IPS-NIHi11 (cell line): ENCODE measurements at regions not wholly inside any gene's neighbourhood (a gene's known extent, or its start where the extent isn't known, plus 50 kb on each side); places are given as distances from the start of the nearest gene placed in this dataset.
"Not testable (repeated sequence)": the region's sequence is repeated elsewhere in the genome, so short reads cannot be mapped to it uniquely, and the experiment has no call there.

ENCODE experiments used
- DNase-seq: peaks from one replicate; pipeline ENCODE4 v3.0.0; 2012; ENCODE audit warnings: mixed read lengths, low spot score

DNA sequence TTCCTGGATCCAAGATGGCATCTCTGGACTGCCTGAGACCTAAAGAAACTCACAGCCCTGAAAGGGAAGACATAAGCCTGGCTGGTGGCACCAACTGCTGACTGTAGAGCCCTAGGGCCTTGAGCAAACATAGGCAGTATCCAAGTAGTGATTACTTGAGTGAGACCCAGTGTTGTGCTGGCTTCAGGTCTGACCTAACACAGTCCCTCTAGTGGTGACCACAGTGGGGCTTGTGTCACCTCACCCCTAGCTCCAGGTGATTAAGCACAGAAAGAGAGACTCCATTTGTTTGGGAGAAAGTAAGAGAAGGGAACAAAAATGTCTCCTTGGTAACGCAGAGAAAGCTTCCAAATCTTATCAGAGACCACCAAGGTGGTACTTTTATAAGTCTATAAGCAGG, 496.3 kb upstream of the HTR2C start:
- no peak for DNase-seq

DNA sequence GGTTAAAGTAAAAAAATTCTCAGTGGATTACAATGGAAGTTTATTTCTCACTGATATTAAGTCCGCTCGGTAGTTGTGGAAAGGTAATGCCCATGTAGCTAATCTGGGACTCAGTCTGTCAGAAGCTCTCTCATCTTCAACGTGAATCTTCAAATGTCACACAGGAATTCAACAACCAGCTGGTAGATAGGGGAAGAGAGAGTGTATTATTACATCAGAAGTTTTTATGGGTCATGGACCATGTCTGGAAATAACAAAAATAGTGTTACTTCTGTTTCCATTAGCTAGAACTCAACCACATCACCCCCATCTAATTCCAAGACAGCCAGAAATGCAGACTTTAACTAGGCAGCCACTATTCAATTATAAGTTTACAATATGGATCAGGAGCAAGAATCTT, 506.1 kb upstream of the HTR2C start:
- no peak for DNase-seq

DNA sequence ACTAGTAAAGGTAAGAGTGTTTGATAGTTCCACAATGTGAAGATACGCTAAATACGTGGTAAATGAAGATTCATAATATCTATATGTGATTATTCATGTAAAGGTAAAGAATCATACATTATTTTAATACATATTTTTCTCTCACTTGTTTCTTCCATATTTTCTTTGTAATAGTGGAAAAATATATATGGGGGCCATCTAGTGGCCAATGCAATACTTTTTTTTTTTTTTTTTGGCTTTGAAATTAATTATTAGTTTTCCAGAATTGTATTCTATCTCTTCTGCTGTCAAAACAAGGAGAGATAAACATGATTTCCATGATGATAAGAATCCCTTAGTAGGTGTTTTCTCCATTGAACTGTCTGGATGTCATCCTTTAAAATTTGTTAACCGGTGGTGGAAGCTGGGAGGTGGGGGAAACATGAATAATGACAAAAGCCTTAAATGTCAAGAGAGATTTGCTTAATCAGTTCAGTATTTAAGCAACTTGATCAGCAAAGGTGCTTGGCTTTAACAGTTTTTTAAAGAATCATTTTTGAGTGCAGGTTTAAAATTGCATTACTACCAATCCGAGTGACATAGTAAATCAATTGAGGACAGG, 508.7 kb upstream of the HTR2C start:
- DNase-seq = no peak

DNA sequence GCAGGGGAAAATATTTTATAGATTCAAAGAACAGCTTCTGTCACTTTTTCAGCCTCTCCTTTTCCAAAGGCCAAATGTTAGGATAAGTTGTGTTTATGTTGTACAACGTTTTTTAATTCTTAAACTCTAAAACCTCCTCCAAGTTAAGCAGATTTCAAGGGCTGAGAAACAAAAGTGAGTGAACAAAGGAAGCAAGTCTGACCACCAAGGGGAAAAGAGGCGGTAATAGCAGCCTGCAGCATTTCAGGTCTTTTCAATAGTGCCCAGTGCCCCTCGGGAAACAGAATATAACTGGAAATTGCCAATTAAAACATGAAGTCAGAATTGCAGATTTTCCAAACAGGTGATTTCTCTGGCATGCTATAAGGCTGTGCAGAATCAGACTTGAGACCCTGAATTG, 510.0 kb upstream of the HTR2C start:
- no peak for DNase-seq

- no peak for DNase-seq
Observed at GRCh38 chrX:114071412-114071811, 512.5 kb upstream of the HTR2C start.

DNA sequence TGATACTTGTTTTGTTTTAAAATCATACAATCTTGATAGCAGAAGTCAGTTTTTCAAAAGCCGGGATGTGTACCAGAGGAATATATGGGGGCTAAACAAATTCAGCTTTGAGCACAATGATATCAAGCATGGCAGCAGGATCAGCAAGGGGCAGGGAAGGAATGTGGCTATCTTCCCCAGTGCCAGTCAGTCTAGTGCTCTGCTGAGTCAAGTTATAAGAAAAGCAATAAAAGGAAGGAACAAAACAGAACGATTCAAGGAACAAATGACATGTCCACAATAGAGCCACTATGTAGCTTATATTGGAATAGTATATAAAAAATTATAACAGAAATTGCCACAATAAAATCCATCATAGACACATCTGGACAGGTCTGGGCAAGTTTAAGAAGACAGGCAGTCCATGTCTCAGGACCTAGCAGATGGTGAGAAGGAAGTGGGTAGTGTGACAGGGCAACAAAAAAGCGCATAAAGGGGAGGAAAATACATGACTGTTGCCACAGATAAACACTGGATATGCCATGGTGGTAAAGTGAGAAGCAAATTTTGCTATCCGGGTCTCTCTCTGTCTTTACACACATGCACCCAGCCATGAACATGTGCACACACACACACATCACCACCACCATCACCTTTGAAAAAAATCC, 518.2 kb upstream of the HTR2C start:
- no peak for DNase-seq

- no peak for DNase-seq
Observed at GRCh38 chrX:114061226-114061625, 522.7 kb upstream of the HTR2C start.

DNA sequence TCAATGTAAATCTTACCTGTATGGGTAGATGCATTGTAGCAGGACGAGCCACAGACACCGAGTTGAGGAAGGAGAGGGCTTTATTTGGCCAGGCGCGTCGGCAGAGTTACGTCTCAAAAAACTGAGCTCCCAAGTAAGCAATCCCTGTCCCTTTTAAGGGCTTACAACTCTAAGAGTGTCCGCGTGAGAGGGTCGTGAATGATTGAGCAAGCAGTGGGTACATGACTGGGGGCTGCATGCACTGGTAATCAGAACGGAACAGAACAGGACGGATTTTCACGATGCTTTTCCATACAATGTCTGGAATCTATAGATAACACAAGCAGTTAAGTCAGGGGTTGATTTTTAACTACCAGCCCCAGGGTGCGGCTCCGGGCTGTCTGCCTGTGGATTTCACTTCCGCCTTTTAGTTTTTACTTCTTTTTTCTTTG, 524.9 kb upstream of the HTR2C start:
- no peak for DNase-seq

DNA sequence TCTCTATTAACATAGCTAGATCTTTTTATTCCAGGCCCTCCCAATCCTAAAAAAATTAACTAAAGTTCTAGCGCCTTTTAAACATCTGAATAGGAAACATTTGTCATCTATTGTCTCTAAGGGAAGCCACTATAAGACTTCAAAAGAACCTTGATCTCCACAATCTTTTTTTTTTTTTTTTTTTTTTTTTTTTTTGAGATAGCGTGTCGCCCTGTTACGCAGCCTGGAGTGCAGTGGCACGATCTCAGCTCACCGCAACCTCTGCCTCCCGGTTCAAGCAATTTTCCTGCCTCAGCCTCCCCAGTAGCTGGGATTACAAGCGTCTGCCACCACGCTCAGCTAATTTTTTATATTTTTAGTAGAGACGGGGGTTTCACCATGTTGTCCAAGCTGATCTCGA, 526.5 kb upstream of the HTR2C start:
- not testable (repeated sequence) for DNase-seq

DNA sequence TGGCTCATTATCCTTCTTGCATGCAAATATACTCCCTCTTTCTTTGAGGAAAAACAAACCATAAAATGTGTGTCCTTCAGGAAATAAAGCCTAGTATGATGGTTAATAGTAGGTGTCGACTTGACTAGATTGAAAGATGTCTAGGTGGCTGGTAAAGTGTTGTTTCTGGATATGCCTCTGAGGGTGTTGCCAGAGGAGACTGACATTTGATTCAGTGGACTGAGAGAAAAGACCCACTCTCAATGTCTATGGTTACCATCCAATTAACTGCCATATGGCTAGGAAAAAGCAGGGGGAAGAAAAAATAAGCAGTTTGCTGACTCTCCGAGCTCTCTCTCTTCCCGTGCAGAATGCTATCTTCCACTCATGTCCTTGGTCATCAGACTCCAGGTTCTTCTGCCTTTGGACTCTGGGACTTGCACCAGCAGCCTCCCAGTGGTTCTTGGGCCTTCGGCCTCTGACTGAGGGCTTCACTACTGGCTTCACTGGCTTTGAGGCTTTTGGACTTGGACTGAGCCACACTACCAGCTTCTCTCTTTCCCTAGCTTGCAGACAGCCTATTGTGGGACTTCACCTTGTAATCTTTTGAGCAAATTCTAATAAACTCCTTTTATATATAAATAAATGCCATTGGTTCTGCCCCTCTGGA, 532.1 kb upstream of the HTR2C start:
- DNase-seq = no peak

- no peak for DNase-seq
Observed at GRCh38 chrX:114050075-114050796, 533.6 kb upstream of the HTR2C start.

DNA sequence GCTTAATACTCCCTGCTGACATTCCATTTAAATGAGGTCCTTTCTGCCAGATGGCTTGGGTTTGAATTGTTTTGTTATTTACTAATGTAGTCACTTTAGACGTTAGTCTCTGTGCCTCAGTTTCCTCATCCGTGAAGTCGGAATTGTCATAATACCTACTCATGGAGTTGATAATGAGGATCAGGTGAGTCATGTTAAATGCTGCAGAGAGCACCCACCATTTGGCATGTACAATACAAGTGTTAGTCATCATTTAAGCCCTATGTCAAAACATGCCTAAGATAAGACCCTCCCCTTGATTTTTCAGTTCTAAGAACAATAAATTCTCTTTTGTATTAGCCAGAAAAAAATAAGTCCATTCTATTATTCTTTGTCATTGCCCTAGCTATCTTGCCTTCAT, 534.8 kb upstream of the HTR2C start:
- DNase-seq = no peak

DNA sequence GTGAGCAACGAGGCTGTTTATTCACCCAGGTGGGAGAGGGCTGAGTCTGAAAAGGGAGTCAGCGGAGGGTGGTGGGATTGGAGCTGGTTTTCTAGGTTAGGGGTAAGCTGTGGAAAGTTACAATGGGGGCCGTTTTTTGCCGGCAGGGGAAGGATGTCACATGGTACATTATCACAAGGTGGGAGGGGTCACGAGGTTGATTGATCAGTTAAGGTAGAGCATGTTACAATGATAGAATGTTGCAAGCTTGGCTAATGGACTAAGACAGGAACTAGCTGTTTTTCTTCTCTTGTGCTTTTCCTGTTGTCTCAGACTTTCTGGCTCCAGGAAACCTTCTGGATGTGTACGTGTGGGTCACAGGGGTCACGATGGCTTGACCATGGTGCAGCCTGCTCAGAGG, 536.3 kb upstream of the HTR2C start:
- no peak for DNase-seq

DNA sequence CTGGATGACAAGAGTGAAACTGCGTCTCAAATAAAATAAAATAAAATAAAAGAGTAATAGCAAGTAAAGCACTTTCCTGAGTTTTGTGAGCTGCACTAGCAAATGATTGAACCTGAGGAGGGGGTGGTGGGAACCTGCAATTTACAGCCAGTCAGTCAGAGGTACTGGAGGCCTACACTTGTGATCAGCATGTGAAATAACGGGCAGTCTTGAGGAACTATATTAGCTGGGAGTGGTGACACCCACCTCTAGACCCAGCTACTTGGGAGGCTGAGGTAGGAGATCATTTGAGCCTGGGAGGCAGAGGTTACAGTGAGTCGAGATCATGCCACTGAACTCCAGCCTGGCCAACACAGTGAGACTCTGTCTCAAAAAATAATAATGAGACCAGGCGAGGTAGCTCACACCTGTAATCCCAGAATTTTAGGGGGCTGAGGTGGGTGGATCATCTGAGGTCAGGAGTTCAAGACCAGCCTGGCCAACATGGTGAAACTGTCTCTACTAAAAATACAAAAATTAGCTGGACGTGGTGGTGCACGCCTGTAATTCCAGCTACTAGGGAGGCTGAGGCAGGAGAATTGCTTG, 537.1 kb upstream of the HTR2C start:
- DNase-seq = no peak

DNA sequence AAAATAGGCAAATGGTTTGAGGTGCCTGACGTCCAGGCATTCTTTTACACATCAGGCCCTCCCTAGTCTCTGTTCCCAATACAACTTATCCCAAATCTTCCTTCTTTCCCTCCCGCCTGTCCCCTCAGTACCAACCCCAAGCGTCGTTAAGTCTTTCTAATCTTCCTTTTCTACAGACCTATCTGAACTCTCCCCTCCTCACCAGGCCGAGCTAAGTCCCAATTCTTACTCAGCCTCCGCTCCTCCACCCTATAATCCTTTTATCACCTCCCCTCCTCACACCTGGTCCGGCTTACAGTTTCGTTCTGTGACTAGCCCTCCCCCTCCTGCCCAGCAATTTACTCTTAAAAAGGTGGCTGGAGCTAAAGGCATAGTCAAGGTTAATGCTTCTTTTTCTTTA, 542.4 kb upstream of the HTR2C start:
- not testable (repeated sequence) for DNase-seq

DNA sequence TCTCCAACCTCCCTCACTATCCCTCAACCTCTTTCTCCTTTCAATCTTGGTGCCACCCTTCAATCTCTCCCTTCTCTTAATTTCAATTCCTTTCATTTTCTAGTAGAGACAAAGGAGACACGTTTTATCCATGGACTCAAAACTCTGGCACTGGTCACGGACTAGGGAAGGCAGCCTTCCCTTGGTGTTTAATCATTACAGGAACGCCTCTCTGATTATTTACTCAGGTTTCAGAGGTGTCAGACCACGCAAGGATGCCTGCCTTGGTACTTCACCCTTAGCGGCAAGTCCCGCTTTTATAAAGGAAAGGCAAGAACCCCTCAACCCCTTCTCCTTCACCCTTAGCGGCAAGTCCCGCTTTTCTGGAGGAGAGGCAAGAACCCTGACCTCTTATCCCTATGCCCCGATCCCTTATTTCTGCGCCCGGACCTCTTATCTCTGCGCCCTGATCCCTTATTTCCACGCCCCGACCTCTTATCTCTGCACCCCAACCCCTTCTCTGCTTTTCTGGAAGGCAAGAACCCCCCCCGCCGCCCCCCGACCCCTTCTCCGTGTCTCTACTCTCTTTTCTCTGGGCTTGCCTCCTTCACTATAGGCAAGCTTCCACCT, 543.1 kb upstream of the HTR2C start:
- DNase-seq = not testable (repeated sequence)

- not testable (repeated sequence) for DNase-seq
Observed at GRCh38 chrX:114040111-114040510, 543.8 kb upstream of the HTR2C start.

DNA sequence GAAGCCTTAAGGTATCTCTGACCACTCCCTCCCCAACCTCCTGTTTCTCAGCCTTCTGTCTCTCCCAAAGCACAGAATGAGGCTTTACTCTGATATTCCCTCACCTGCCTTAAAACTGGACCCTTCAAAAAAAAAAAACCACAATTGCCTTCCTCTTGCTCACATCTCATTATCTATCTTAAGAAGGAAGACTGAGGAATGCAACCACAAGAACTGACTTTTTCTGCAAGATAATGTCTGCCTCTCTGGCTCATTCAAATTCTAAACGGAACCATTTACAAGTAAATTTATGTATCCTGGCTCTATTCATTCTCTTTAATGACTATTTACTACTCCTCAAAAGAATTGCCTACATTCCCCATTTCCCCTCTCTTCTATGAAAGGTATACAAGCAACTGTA, 545.5 kb upstream of the HTR2C start:
- no peak for DNase-seq

- DNase-seq = no peak
Observed at GRCh38 chrX:114037515-114037914, 546.4 kb upstream of the HTR2C start.

DNA sequence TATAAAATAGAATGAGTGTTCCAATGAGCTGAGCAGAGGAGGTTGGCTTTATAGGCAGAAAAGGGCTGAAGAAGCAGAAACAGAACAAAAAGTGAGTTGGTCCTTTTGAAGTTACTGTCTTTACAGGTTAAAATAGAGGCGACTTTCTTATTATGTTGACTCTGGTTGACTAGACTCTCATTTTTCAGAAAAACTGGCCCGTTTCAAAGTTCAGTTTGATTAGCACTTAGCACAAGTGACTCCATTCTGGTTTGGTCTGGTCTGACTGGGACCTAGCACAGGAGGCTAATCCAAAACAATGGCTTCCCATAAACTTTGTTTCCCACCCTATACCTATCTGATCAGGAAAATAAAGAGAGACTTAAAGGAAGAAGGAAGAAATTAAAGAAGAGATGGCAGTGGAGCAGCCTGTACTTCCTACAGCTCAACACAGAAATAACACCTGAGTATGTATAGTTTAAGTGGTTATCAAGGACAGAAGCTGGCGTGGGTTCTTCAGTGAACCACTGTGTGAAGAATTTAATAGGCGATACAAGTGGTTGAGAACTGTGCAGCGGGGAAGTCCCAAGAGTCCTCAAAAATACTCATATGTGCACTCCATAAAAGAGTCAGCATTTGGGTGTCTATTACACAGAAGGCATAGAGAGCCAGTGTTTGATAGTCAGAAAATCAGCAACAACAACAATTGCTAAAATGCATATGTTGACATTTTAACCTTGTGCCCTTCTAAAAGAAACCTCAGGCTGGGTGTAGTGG, 554.8 kb upstream of the HTR2C start:
- DNase-seq = no peak

DNA sequence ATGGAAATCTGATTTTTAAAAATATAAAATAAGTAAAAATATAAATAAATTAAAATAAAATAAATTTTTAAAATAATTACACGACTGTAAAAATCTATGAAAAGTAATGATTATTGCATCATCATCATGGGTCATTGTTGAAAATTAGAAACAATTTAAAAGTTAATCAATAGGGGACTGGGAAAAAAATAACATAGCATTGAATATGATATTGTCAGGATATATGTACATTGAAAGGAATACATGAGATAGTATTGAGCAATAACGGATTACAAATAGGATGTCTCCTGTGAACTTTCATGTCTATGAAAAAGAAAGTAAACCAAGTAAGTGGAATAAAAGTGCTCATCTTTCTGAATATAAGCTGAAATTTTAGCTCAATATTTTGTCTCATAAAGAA, 566.8 kb upstream of the HTR2C start:
- DNase-seq = no peak
